ENCODE measurements at regions not wholly inside any gene's neighbourhood (a gene's known extent, or its start where the extent isn't known, plus 50 kb on each side); places are given as distances from the start of the nearest gene placed in this dataset.

GRCh38 chr17:59494757-59495368 is 70.5 kb upstream of the DHX40 start:
- TF ChIP-seq CTCF (IDR thresholded peaks at IDR 0.05; ENCODE audit: low read depth, low read length, poor library complexity, severe bottlenecking): no peak
- TF ChIP-seq EZH2phosphoT487 (IDR thresholded peaks at IDR 0.05; ENCODE audit: borderline replicate concordance, low read length): no peak
